ENCODE measurements at regions not wholly inside any gene's neighbourhood (a gene's known extent, or its start where the extent isn't known, plus 50 kb on each side); places are given as distances from the start of the nearest gene placed in this dataset.

- H2AFZ ChIP-seq (ENCODE audit: low read depth, low read length): no peak overlapping the region
- H3K27ac ChIP-seq (ENCODE audit: low read length): no peak overlapping the region
- no peak overlapping the region for H3K9ac ChIP-seq (ENCODE audit: low read depth, low read length)
- ATAC-seq (ENCODE audit: insufficient read depth, low read depth) (no peak), DNase-seq (no peak)
- no peaks in the 10 kb centered on the region for H3K4me1 ChIP-seq (ENCODE audit: insufficient read depth, low read length)
- H3K9me3 ChIP-seq (ENCODE audit: insufficient read depth, low read length, severe bottlenecking): no peaks in the 10 kb centered on the region
- H3K36me3 ChIP-seq (ENCODE audit: insufficient read depth, low read length): no peaks in the 10 kb centered on the region
- no peaks in the 10 kb centered on the region for H3K27me3 ChIP-seq (ENCODE audit: insufficient read depth, low read length, poor library complexity)
- H3K4me2 ChIP-seq (ENCODE audit: insufficient read depth, low read length): no peak overlapping the region
- H3K4me3 ChIP-seq (ENCODE audit: low read depth in 1 of 2, low read length in 2 of 2): no peak overlapping the region
- H4K20me1 ChIP-seq (ENCODE audit: insufficient read depth, low read length): no peaks in the 10 kb centered on the region
- no peaks in the 10 kb centered on the region for H3K79me2 ChIP-seq (ENCODE audit: insufficient read depth, low read length)
- TF ChIP-seq, protein P1, sequence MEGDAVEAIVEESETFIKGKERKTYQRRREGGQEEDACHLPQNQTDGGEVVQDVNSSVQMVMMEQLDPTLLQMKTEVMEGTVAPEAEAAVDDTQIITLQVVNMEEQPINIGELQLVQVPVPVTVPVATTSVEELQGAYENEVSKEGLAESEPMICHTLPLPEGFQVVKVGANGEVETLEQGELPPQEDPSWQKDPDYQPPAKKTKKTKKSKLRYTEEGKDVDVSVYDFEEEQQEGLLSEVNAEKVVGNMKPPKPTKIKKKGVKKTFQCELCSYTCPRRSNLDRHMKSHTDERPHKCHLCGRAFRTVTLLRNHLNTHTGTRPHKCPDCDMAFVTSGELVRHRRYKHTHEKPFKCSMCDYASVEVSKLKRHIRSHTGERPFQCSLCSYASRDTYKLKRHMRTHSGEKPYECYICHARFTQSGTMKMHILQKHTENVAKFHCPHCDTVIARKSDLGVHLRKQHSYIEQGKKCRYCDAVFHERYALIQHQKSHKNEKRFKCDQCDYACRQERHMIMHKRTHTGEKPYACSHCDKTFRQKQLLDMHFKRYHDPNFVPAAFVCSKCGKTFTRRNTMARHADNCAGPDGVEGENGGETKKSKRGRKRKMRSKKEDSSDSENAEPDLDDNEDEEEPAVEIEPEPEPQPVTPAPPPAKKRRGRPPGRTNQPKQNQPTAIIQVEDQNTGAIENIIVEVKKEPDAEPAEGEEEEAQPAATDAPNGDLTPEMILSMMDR (IDR thresholded peaks at IDR 0.05; ENCODE audit: borderline replicate concordance, extremely low read depth, low read length, poor library complexity, severe bottlenecking): no peak
- TF ChIP-seq EZH2 (IDR thresholded peaks at IDR 0.05; ENCODE audit: borderline replicate concordance, low read depth, low read length, severe bottlenecking): no peak
Measured at GRCh38 chr20:17003170-17003870, 223.5 kb upstream of the PCSK2 start.

DNA sequence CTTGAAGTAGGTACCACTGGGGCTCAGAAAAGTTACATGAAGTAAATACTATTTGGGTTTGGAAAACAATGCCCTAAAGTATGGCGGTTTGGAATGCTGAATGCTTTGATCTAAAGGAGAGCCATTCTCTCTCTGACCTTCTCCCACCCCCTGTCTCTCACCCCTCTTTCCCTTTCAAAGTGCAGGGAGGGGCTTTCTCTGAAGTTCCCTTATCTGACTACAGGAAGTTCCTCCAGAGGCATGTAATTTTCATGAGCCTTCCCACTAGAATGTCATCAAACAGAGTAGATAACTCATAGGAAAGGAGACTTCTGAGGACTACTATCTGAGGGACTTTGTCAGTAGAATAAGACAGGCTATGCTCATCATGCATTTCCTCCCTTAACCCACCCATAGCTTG, 216.7 kb upstream of the PCSK2 start:
- Histone ChIP-seq H3K27ac (ENCODE audit: low read length) (no peak overlapping the region), H3K79me2 (ENCODE audit: insufficient read depth, low read length) (no peaks in the 10 kb centered on the region), H3K9ac (ENCODE audit: low read depth, low read length) (no peak overlapping the region), H3K36me3 (ENCODE audit: insufficient read depth, low read length) (no peaks in the 10 kb centered on the region), H3K27me3 (ENCODE audit: insufficient read depth, low read length, poor library complexity) (no peaks in the 10 kb centered on the region), H3K9me3 (ENCODE audit: insufficient read depth, low read length, severe bottlenecking) (no peaks in the 10 kb centered on the region), H3K4me1 (ENCODE audit: insufficient read depth, low read length) (no peaks in the 10 kb centered on the region), H3K4me3 (ENCODE audit: low read depth in 1 of 2, low read length in 2 of 2) (no peak overlapping the region), H3K4me2 (ENCODE audit: insufficient read depth, low read length) (no peak overlapping the region), H4K20me1 (ENCODE audit: insufficient read depth, low read length) (no peaks in the 10 kb centered on the region), H2AFZ (ENCODE audit: low read depth, low read length) (no peak overlapping the region)
- DNase-seq: no peak
- no peak for ATAC-seq (ENCODE audit: insufficient read depth, low read depth)
- no peak for TF ChIP-seq EZH2 (IDR thresholded peaks at IDR 0.05; ENCODE audit: borderline replicate concordance, low read depth, low read length, severe bottlenecking)
- TF ChIP-seq, protein P1 (IDR thresholded peaks at IDR 0.05; ENCODE audit: borderline replicate concordance, extremely low read depth, low read length, poor library complexity, severe bottlenecking): no peak

- Histone ChIP-seq H3K4me1 (ENCODE audit: insufficient read depth, low read length) (no peaks in the 10 kb centered on the region), H3K9ac (ENCODE audit: low read depth, low read length) (no peak overlapping the region), H3K27ac (ENCODE audit: low read length) (no peak overlapping the region), H4K20me1 (ENCODE audit: insufficient read depth, low read length) (no peaks in the 10 kb centered on the region), H3K9me3 (ENCODE audit: insufficient read depth, low read length, severe bottlenecking) (no peaks in the 10 kb centered on the region), H3K79me2 (ENCODE audit: insufficient read depth, low read length) (no peaks in the 10 kb centered on the region), H3K4me2 (ENCODE audit: insufficient read depth, low read length) (no peak overlapping the region), H3K27me3 (ENCODE audit: insufficient read depth, low read length, poor library complexity) (no peaks in the 10 kb centered on the region), H3K4me3 (ENCODE audit: low read depth in 1 of 2, low read length in 2 of 2) (no peak overlapping the region), H3K36me3 (ENCODE audit: insufficient read depth, low read length) (no peaks in the 10 kb centered on the region), H2AFZ (ENCODE audit: low read depth, low read length) (no peak overlapping the region)
- DNase-seq (no peak), ATAC-seq (ENCODE audit: insufficient read depth, low read depth) (no peak)
- TF ChIP-seq, protein P1 (IDR thresholded peaks at IDR 0.05; ENCODE audit: borderline replicate concordance, extremely low read depth, low read length, poor library complexity, severe bottlenecking): no peak
- no peak for TF ChIP-seq EZH2 (IDR thresholded peaks at IDR 0.05; ENCODE audit: borderline replicate concordance, low read depth, low read length, severe bottlenecking)
Measured at GRCh38 chr20:17012546-17013226, 214.2 kb upstream of the PCSK2 start.

Data from DND-41 (cell line).